Pancreas (tissue), 10 donors: ENCODE measurements at regions not wholly inside any gene's neighbourhood (a gene's known extent, or its start where the extent isn't known, plus 50 kb on each side); places are given as distances from the start of the nearest gene placed in this dataset.
"Not testable (repeated sequence)": the region's sequence is repeated elsewhere in the genome, so short reads cannot be mapped to it uniquely, and the experiment has no call there.

ENCODE experiments used
- ATAC-seq, 4 donors: fragments of 200-7000 bp; cut with Tn5 transposase; one replicate each; pipeline versions ENCODE4 v1.8.0 to v1.9.1; 2020; ENCODE audit warnings: mild to moderate bottlenecking in 4 of 4, moderate library complexity in 4 of 4
- DNase-seq, 6 donors: peaks; one replicate each; pipeline ENCODE4 v3.0.0-alpha.2; 2020
- FAIRE-seq: peaks from 2 replicates; lab custom pipeline; 2012; peaks lifted over from hg19 to GRCh38; lab: Jason Lieb, UNC
- H3K27ac ChIP-seq, 4 donors: fragments of 200-600 bp; sonication (generic); 1 replicate in 3 of 4; 2 replicates in 1 of 4; pipeline versions ENCODE4 v1.5.0 to v1.8.0; 2020
- H3K27me3 ChIP-seq, 4 donors: fragments of 200-600 bp; one replicate each; pipeline ENCODE4 v1.8.0; 2021
- H3K36me3 ChIP-seq, 3 donors: fragments of 200-600 bp; sonication (generic) in 1 of 3; one replicate each; pipeline versions ENCODE4 v1.5.0 to v1.8.0; 2020 to 2021
- H3K4me1 ChIP-seq, 3 donors: fragments of 200-600 bp; one replicate each; pipeline ENCODE4 v1.8.0; 2021
- H3K4me3 ChIP-seq, 4 donors: fragments of 200-600 bp; sonication (generic) in 2 of 4; one replicate each; pipeline versions ENCODE4 v1.5.0 to v1.8.0; 2020 to 2021
- H3K9me3 ChIP-seq, 4 donors: fragments of 200-600 bp; one replicate each; pipeline ENCODE4 v1.8.0; 2021
- CTCF ChIP-seq, 4 donors: fragments of 200-600 bp; sonication (generic) in 3 of 4; IDR thresholded peaks; one replicate each; pipeline versions ENCODE4 v1.5.0 to v1.8.0; 2021; ENCODE audit warnings: antibody characterized with exemption in 4 of 4
- WGBS, 2 donors: extraction: QIAGEN DNeasy Blood & Tissue Kit; methylation state at CpG; one replicate each; pipeline ENCODE4 v1.1.7; 2013; 5-methylcytosine and 5-hydroxymethylcytosine counted together
- intact Hi-C, 3 donors: fragments of 100-400 bp; cut with DNase I; formaldehyde crosslinking; loops; one replicate each; pipeline versions ENCODE4 v1.11.1 to v1.14.2; 2022
- donor health status: healthy with polysubstance abuse.
- donor health status: DM: no; HTN: no; CAD: no; lungs with moderate emphysema.
- donor health status: DM: no; HTN: no; CAD: no.
- donor health status: control.
- donor health status: control.
- donor health status: Bipolar disorder and iron deficiency.
- donor health status: DM: yes; HTN: yes; CAD: no.
- donor health status: DM: no; HTN: no; CAD: no.
- donor health status: DM: no; HTN: no; CAD: no.
- donor health status: DM: yes; HTN: yes; CAD: no.

- intact Hi-C loops: no loop called here
- WGBS, 2 donors: 34 to 42% methylated on average over 5 of the region's 5 CpGs
- H3K27ac ChIP-seq: no peak overlapping the region
- H3K4me3 ChIP-seq: no peak overlapping the region
- ATAC-seq (no peak), DNase-seq (no peak), FAIRE-seq (no peak)
- TF ChIP-seq CTCF (IDR thresholded peaks at IDR 0.05): no peak
- H3K36me3 ChIP-seq: no peaks in the 10 kb centered on the region
- no peaks in the 10 kb centered on the region for H3K27me3 ChIP-seq
- H3K9me3 ChIP-seq: no peaks in the 10 kb centered on the region
- H3K4me1 ChIP-seq: no peaks in the 10 kb centered on the region
These were observed 1389.3 kb upstream of the ZEB2 start for GRCh38 chr2:145909175-145909755.

- intact Hi-C loops: no loop called here
- peak in 3 of 4 donors; percentile 46 to 70 (median 64) for ATAC-seq
- no peaks in the 10 kb centered on the region for H3K27me3 ChIP-seq
- no peaks in the 10 kb centered on the region for H3K9me3 ChIP-seq
- no peak for DNase-seq
- no peak overlapping the region for H3K27ac ChIP-seq
- 83 to 89% methylated on average over 1 of the region's 1 CpG for WGBS, 2 donors
- TF ChIP-seq CTCF (IDR thresholded peaks at IDR 0.05): no peak
- no peaks in the 10 kb centered on the region for H3K36me3 ChIP-seq
- no peak overlapping the region for H3K4me3 ChIP-seq
- no peaks in the 10 kb centered on the region for H3K4me1 ChIP-seq
- FAIRE-seq: no peak
These were observed 1386.4 kb upstream of the ZEB2 start for GRCh38 chr2:145906354-145906753.

GRCh38 chr2:145905371-145905770, 1385.5 kb upstream of the ZEB2 start:
- WGBS, 2 donors: 81 to 87% methylated on average over 1 of the region's 1 CpG
- Histone ChIP-seq H3K27me3 (no peaks in the 10 kb centered on the region), H3K27ac (no peak overlapping the region), H3K4me1 (no peaks in the 10 kb centered on the region), H3K4me3 (no peak overlapping the region), H3K36me3 (no peaks in the 10 kb centered on the region), H3K9me3 (no peaks in the 10 kb centered on the region)
- no peak for TF ChIP-seq CTCF (IDR thresholded peaks at IDR 0.05)
- intact Hi-C loops: no loop called here
- no peak for DNase-seq
- peak; percentile 43 for FAIRE-seq
- peak in 2 of 4 donors; percentile 56 to 58 for ATAC-seq

GRCh38 chr2:145897151-145897550, 1377.2 kb upstream of the ZEB2 start:
- Histone ChIP-seq H3K27me3 (no peaks in the 10 kb centered on the region), H3K9me3 (no peaks in the 10 kb centered on the region), H3K4me3 (no peak overlapping the region), H3K27ac (no peak overlapping the region), H3K4me1 (no peaks in the 10 kb centered on the region), H3K36me3 (no peaks in the 10 kb centered on the region)
- no peak for TF ChIP-seq CTCF (IDR thresholded peaks at IDR 0.05)
- DNase-seq: no peak
- FAIRE-seq: no peak
- intact Hi-C loops: no loop called here
- WGBS, 2 donors: 86 to 91% methylated on average over 6 of the region's 6 CpGs
- no peak for ATAC-seq

GRCh38 chr2:145887915-145888314, 1368.0 kb upstream of the ZEB2 start:
- Histone ChIP-seq H3K27me3 (no peaks in the 10 kb centered on the region), H3K9me3 (no peaks in the 10 kb centered on the region), H3K27ac (no peak overlapping the region), H3K36me3 (no peaks in the 10 kb centered on the region), H3K4me3 (no peak overlapping the region), H3K4me1 (no peaks in the 10 kb centered on the region)
- FAIRE-seq: no peak
- TF ChIP-seq CTCF (IDR thresholded peaks at IDR 0.05): no peak
- no peak for DNase-seq
- WGBS, 2 donors: 29 to 31% methylated on average over 1 of the region's 1 CpG
- intact Hi-C loops: no loop called here
- peak in 2 of 4 donors; percentile 35 to 57 for ATAC-seq

GRCh38 chr2:145880997-145881396, 1361.1 kb upstream of the ZEB2 start:
- WGBS, 2 donors: 97 to 98% methylated on average over 20 to 23 of the region's 23 CpGs

More at GRCh38 chr2:145880997-145881396, 1361.1 kb upstream of the ZEB2 start:
- peak in 1 of 6 donors; percentile 49 for DNase-seq
- H3K9me3 ChIP-seq, ATAC-seq, H3K36me3 ChIP-seq, H3K27ac ChIP-seq, H3K4me1 ChIP-seq, H3K27me3 ChIP-seq, FAIRE-seq, H3K4me3 ChIP-seq, intact Hi-C loops: not testable (repeated sequence)
